GM18873 (cell line): ENCODE measurements at regions not wholly inside any gene's neighbourhood (a gene's known extent, or its start where the extent isn't known, plus 50 kb on each side); places are given as distances from the start of the nearest gene placed in this dataset.
"Not testable (repeated sequence)": the region's sequence is repeated elsewhere in the genome, so short reads cannot be mapped to it uniquely, and the experiment has no call there.

Experiments used
- ATAC-seq: cut with Tn5 transposase; IDR thresholded peaks from one replicate; pipeline ENCODE4 v1.9.1; 2021; ENCODE audit warnings: mild to moderate bottlenecking, moderate library complexity, moderate number of reproducible peaks; ENCODE audit not compliant: unreplicated experiment, low FRiP score

DNA sequence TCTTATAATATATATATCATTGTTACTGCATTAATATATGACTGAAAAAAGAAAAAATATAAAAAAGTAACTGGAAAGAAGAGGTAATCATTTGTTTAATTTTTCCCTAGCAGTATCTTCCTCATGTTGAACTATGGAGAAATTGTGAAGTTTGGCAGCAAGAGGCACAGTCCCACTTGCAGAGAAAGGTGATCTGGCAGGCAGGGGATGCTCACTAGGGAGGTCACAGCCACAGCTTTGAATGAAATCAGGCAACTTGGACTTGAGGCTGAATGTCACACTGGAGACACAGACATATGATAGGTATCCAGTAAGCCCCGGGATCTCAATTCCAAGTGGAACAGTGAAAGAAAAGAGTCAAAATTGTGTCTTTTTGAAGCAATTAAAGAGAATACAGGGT is 149.9 kb upstream of the RORA start:
- no peak for ATAC-seq

DNA sequence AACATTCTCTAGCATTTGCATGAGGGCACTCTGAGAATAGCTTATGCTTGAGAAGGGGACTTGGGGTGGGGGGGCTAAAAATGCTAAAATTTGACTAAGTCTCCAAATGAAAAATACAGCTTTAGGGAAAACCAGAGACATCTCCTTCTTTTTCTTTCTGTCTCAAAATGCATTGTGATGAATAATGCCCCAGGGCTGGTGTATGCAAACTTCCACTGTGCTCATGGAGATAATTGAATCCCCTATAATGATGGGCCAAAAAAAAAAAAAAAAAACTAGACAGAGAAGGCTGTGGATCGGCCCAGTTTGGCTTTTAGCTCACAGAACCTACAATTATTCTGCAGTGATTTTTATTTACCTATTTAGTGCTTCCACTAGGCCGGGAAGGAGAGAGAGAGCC is 147.9 kb upstream of the RORA start:
- no peak for ATAC-seq

DNA sequence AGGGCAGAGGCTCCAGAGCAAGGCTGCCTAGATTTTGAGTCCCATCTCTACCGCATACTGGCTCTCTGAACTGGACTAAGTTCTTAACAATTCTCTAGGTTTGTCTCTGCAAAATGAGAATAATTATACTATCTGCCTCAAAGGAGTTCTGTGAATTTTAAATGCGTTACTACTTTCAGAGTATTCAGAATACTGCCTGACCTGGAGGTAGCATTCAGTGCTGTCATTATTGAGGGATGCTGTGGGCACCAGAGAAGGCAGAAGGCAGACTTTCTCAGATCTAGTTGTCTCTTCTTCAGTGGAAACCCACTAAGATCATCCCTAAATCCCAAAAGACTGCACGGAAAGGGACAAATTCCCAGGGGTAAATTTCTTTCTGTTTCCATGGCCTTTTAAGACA is 147.4 kb upstream of the RORA start:
- ATAC-seq = no peak

DNA sequence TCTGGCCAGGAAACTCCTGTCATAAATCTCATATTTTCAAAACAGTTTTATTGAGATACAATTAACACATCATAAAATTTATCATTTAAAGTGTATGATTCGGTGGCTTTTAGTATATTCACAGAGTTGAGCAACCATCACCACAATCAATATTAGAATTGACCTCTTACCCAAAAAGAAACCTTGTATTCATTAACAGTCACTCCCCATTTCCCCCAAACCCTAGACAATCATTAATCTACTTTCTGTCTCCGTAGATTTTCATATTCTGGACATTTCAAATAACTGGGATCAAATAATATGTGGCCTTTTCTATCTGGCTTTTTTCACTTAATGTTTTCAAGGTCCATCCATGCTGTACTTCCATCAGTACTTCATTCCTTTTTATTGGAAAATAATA is 145.7 kb upstream of the RORA start:
- no peak for ATAC-seq

DNA sequence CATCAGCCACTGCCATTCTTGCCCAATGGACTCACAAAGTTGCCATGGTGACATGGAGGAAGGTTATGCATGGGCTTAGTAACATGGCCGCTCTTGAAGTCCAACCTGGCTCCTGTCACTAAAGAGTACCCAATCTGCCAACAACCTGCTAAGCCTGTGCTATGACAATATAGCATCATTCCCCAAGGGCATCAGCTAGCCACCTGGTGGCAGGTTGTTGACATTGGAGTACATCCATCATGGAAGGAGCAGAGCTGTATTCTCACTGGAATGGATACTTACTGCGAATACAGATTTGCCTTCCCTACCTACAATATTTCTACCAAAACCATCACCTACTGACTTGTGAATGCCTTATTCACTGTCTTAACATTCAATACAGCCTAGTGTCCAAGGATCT is 138.9 kb upstream of the RORA start:
- ATAC-seq = no peak

DNA sequence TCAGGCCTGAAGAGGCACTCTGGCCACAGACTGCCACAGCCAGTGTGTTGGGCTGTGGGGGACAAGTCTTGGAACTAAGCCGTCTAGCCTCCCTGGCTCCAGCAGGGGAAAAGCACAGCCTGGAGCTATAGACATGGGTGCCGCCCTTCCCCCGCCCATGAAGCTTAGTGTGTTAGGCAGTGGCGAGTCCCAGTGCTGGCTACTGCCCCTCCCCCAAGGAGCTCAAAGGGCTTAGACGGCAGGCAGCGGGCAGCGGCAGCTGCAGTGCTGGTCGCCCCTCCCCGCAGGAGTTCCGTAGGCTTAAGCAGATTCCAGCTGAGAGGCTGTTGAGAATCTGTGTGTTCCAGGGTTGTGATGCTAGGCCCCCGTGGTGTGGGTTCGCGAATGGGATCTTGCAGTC is 135.8 kb upstream of the RORA start:
- no peak for ATAC-seq

DNA sequence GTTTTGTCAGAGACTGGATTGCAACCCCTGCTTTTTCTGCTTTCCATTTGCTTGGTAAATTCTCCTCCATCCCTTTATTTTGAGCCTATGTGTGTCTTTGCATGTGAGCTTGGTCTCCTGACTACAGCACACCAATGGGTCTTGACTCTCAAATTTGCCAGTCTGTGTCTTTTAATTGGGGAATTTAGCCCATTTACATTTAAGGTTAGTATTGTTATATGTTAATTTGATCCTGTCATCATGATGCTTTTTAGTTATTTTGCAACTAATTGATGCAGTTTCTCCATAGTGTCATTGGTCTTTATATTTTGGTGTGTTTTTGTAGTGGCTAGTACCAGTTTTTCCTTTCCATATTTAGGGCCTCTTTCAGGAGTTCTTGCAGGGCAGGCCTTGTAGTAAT is 133.8 kb upstream of the RORA start:
- ATAC-seq = not testable (repeated sequence)

DNA sequence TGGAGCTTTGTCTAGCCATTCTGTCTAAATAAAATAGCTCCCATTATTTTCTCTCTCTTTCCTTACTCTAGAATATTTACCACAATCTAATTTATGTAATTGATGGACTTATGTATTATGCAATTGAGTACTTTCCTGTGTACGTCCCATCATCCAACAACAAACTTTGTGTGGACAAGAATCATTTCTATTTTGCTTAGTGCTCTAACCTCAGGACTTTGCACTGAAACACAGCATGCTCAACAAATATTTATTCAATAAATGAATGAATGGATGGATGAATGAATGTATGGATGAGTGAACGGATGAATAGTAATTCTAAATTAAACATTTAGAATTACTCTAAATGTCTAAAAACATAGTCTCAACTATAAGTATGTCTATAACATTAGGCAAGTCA is 115.2 kb upstream of the RORA start:
- no peak for ATAC-seq

DNA sequence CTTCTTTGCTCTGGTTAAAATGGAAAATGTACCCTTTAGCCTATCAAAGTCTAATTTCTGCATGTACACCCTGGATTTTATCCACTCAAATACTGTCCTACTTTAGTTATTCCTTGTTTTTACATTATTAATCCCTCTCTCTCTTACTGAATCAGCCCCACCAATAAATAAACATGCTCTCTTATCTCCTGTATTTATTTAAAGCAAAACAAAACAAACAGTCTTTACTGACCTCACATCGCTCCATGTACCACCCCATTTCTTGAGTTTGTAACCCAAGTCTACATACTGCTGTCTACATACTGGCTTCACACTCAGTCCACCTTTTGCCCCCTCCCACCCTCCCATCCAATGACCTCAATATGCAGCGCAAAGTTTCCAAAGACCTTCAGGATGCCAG is 113.3 kb upstream of the RORA start:
- no peak for ATAC-seq

DNA sequence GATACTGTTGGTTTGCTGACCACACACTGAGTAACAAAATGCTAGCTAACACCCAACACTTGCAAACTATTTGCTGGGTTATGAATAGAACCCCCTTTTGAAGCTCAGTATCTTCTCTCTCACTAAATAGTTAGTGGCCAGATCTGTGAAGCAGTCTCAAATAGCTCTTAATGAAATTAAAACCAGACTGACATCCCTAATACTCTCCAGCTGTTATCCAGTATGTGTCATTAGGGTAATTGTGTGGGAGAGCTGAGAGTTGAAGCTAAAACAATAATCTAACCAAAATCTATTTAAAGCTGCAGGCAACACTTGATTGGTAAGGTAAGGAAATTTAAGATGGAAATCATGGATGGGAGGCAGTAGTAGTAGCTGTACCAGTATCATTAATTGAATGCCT is 110.4 kb upstream of the RORA start:
- ATAC-seq = no peak

DNA sequence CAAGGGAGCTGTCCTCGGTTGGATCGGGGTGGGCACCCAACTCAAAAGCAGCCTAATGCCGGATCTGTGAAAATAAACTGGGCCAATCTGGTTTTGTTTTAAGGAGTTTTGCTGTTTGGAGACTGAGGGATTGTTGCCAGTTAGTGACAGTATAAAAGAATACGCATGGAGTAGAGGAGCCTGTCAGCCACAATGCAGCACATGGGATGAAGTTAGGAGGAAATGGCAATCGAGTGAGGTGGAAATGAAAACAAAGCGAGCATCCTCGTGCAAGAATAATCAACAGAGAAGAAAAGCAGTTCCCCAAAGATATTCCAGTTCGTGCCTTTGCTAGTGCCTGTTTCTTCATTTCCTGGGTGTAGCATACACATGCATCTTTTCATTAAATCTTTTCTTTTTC is 108.4 kb upstream of the RORA start:
- ATAC-seq = no peak

DNA sequence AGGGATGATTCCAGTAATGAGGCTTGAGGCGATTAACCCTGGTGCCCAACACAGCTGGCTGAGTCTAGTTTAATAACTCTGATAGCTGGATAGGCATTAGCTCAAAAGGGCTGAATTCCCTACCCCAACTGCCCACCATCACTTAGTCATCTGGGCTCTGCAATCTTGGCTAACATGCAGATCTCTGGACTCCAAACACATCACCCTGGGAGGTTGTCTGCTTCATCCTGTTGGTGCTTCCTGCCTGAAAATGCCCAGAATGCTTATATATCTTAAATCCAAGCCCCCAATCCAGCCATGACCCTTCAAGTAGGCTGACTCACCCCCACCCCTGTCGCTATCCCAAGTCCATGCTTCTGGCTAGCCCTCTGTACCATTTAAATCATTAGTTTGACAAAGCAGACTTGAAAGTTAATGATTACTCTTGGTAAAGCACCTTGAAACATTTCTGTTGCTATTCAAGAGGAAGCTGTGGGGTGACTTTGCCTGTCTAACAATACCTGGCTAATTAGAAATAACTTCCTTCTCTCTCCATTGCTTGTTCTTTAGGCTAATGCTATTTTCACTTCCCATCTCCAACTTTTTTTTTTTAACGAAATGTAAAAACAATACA is 107.0 kb upstream of the RORA start:
- no peak for ATAC-seq

DNA sequence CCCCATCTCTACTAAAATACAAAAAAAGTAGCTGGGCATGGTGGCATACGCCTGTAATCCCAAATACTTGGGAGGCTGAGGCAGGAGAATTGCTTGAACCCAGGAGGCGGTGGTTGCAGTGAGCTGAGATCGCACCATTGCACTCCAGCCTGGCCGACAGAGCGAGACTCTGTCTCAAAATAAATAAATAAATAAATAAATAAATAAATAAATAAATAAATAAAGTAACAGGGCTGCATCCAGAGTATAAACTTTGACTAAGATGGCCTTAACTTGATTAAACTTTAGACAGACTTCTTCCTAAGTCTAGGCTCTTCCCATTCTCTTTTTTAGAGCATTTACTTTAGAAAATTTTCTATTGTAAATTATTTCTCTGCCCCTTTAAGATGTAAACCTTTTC is 105.6 kb upstream of the RORA start:
- ATAC-seq = not testable (repeated sequence)

DNA sequence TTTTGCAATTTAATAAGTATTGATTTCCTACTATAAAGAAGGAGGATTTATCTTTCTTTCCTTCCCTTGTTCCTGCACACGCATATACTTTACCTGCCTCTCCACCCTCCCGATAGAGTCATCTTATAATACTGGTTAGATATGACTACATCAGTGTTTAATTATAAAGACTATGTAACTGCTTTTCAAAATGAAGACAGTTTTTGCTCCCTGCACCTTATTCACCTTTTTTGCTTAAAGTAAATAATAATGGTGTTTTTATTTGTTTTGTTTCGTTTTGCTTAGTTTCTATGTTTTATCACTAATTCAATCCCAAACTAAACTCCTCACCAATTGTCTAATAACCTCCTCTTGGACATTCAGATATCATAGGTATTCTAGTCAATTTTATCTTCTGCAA is 101.9 kb upstream of the RORA start:
- no peak for ATAC-seq

DNA sequence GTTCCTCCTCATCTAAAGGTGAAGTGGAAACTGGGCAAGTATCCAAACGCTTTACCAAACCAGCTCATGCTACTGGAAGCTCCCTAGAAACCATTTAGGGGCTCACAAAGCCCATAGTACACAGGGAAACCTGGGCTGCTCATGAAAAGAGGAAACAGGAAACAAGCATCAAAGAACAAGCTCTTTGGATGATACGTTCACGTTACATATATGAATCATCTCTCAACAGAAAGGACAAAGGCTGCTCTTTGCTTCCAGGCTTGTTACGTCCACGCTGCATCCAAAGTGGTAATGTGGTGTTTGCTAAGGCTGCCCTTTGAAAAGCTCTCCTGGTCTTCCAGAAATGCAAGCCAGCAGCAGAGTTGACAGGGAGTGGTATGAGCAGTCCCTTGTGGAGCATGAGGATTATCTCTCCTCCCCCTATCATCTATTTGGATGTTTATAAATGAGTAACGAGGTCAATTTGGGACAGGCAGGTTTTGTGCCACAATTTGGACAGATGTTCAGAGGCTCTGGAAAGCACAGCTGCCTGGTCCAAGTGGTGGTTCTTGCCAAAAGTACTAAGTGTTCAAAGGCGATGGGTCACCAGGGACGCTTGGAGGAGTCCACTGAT is 98.0 kb upstream of the RORA start:
- ATAC-seq = peak; percentile 77

DNA sequence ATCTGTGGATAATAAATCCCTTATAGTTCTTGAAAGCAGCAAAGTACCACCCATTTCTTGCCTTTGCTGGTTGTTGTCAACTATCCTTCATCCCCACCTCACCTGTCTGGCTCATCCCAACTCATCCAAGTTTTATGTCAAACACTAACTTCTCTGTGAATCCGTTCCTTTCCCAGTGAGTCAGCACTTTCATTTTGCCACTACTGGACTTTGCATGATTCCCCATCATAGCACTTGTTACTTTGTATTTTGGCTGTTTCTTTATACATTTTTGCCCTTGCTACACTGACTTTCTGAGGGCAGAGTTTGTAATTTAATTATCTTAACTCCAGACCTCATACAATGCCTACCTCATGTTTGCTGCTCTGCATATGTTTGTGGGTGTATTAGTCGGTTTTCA is 90.8 kb upstream of the RORA start:
- no peak for ATAC-seq

DNA sequence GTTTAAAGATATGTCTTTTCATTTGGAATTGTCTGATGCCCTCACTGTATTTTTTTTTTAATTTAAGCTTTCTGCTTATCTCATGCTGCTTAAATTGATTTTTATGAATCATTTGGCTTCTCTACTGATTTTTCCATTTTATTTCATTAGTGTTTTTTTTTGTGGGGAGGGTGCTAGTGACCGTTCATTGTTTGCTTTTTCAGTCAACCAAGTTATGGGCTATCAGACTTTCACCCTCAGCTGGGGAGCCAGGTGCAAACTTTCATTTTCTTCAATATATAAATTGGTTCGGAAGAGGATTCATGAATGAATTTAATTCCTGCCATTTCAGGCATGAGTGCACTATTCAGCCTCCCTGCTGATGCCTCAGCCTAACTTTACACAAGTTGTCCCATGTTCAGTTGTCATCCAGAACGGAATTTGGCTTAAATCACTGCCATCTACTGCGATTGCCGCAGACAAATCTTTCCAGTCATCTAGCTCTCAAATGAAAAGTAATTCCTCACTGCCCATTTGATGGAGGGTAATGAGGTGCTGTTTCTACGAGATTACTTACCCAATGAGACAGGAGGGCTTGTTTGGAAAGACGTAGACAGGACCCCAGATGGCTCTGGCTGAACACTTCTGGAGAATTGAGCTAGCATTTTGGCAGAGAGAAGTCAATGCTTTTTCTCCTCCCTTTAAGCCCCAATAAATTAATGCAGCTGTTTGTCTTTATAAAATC is 89.9 kb upstream of the RORA start:
- no peak for ATAC-seq

DNA sequence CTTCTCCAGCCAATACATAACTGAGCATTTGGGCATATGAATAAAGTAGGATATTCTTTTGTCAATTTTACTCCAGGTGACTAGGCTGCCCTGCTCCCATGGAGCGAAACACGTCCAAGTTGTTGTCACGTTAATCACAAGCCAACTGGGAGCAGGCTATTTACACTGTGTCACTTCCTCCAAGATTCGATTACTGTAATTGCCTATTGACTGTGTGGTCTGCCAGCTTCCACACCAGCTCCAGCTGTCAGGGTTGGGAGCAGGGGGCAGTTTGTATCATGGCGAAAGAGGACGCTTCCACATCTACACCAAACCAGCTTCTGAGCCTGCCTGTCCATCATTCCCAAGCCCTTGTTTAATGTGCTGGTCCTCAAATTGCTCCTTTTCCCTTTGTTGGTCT is 89.2 kb upstream of the RORA start:
- no peak for ATAC-seq

DNA sequence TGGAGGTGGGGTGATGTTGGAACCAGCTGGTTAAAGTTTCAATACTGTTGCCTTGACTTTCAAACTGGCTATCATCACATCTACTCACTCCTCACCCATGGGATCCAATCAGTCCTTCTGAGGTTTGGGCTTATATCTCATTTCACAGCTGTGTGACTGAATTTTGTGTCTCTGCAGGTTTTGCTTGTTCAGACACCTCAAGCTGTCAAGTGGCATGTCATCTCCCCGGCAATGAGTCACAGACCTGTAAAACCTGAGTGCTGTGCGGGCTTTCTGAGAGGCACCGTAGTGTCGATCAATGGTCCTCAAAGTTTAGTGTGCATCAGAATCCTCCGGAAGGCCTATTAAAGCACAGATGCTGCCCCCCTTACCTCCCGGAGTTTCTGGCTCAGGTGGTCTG is 86.4 kb upstream of the RORA start:
- ATAC-seq = no peak

DNA sequence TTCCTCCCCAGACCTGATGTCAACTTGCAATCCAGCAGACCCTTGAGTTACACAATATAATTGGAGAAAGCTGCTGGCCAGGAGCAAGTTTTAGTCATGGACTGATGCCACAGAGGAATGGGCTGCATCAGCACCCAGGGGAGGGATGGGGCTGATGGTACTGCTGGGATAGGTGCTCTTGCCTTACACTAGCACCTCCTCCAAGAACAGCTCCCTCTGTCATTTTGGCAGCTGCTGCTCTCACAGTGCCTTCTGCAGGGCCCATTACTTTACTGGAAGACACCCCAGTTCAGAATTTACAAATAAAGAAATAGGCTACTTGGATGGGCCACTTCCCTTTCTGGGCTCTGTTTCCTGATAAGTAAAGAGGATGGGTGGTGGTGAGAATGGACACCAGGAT is 85.3 kb upstream of the RORA start:
- no peak for ATAC-seq

DNA sequence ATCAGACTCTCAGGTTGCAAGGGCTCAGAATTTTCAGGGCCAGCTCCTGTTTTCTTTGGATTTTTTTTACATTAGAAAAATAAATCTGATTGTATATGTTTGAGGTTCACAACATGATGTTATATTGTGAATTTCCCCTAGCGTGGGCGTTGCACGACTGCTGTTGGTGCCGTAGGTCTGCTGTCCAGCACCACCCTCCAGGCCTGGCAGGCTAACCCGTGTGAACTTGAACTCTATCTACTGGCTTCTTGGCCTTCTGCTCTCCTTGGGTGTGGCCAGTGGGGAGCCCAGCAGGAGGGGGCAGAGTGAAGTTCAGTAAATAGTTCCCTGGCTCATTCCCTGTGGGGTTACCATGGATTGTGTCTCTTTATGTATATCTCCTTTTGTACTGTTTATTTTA is 80.5 kb upstream of the RORA start:
- ATAC-seq = no peak

DNA sequence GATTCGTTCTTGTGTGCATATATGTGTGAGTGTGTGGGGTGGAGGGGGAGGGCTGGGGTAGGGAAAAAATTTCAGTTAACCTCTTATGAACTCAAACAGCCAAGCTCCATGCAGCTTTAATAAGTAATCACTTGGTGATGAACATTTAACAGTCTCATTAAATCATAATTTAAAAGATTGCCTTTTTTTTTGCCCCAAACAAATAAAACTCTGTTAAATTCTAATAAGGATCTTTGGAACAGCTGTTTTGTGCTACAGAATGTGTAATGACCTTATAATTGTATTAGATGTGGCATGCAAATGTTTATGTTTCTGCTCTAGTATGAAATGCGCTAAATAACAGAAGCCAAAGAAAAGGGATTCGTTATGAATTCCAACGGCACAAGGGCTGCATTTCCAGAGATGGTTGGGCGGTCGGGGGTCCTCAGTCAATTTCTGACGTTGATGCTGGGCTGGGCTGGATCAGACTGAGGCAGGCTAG is 80.0 kb upstream of the RORA start:
- no peak for ATAC-seq
